OCI-LY1 (cell line): ENCODE measurements at regions not wholly inside any gene's neighbourhood (a gene's known extent, or its start where the extent isn't known, plus 50 kb on each side); places are given as distances from the start of the nearest gene placed in this dataset.

ENCODE experiments used
- CTCF ChIP-seq: fragments of 200-600 bp; sonication (generic), shearing (Covaris generic); IDR thresholded peaks from 2 replicates; pipeline ENCODE4 v1.5.1; 2017; ENCODE audit warnings: mild to moderate bottlenecking, antibody characterized with exemption, low read length, moderate library complexity, mixed read lengths
- EZH2 ChIP-seq: fragments of 200-600 bp; sonication (generic), shearing (Covaris generic); IDR thresholded peaks from 2 replicates; pipeline ENCODE4 v1.8.0; 2017; ENCODE audit warnings: borderline replicate concordance, mixed run types, mild to moderate bottlenecking, antibody characterized with exemption, low read length, moderate library complexity, mixed read lengths

GRCh38 chr13:106686163-106686562 lies 118.2 kb upstream of the ARGLU1 start:
- no peak for TF ChIP-seq CTCF
- TF ChIP-seq EZH2 = no peak
